IPS-18a (cell line): ENCODE measurements at regions not wholly inside any gene's neighbourhood (a gene's known extent, or its start where the extent isn't known, plus 50 kb on each side); places are given as distances from the start of the nearest gene placed in this dataset.

Experiments
- H3K27ac ChIP-seq: one replicate; pipeline ENCODE4 v1.5.1; 2013; ENCODE audit warnings: low read length
- H3K27me3 ChIP-seq: one replicate; pipeline ENCODE4 v1.6.1; 2013; ENCODE audit warnings: mild to moderate bottlenecking, low read length; ENCODE audit not compliant: control insufficient read depth, insufficient read depth
- H3K36me3 ChIP-seq: one replicate; pipeline ENCODE4 v1.6.1; 2013; ENCODE audit warnings: low read depth, low read length; ENCODE audit not compliant: control insufficient read depth
- H3K4me1 ChIP-seq: one replicate; pipeline ENCODE4 v1.6.1; 2013; ENCODE audit warnings: low read depth, low read length; ENCODE audit not compliant: control insufficient read depth
- H3K4me3 ChIP-seq: one replicate; pipeline ENCODE4 v1.5.1; 2013; ENCODE audit warnings: low read length
- H3K9ac ChIP-seq: one replicate; pipeline ENCODE4 v1.6.1; 2013; ENCODE audit warnings: mild to moderate bottlenecking, low read length, moderate library complexity
- H3K9me3 ChIP-seq: one replicate; pipeline ENCODE4 v1.6.1; 2013; ENCODE audit warnings: low read depth, low read length; ENCODE audit not compliant: control insufficient read depth

GRCh38 chr1:87717157-87717670 is 388.5 kb downstream of the LMO4 start:
- Histone ChIP-seq H3K27ac (no peak overlapping the region), H3K27me3 (no peaks in the 10 kb centered on the region), H3K36me3 (no peaks in the 10 kb centered on the region), H3K4me3 (no peak overlapping the region), H3K4me1 (no peaks in the 10 kb centered on the region), H3K9me3 (no peaks in the 10 kb centered on the region), H3K9ac (no peak overlapping the region)

DNA sequence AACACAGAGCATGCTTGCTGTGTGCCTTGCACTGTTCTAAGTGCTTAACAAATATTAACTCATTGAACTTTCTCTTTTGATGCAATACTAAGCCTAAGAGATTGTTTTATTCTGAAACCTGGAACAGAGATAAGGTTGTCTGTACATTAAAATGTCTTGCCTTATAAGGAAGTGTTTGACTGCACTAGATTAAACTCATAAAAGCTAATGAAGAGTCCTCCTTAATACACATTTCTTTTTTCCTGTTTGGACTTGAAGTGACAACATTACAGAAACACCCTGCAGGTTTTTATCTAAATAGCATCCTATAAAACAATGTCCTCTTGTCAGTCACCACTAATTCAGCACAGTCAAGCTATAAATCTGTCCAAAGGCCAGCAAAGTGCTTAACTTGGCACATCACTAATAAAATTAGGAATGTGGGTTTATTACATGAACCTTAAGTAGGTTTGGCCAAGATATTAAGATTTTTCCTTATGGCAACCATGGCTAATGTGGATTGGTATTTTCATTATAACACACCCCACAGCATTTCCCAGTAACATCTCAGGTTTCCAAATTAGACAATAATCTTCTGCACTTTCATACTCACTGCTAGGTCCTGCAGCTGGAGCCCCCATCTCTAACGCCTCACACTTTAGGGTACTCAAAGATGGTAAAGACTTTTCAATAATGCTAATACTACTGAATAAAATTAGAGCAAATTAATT is 389.7 kb downstream of the LMO4 start:
- H3K4me1 ChIP-seq: peaks cover 7% of the 10 kb centered on the region
- H3K36me3 ChIP-seq: no peaks in the 10 kb centered on the region
- no peak overlapping the region for H3K4me3 ChIP-seq
- H3K9ac ChIP-seq: no peak overlapping the region
- no peaks in the 10 kb centered on the region for H3K9me3 ChIP-seq
- H3K27me3 ChIP-seq: no peaks in the 10 kb centered on the region
- H3K27ac ChIP-seq: no peak overlapping the region

- Histone ChIP-seq H3K36me3 (no peaks in the 10 kb centered on the region), H3K4me3 (no peak overlapping the region), H3K9me3 (no peaks in the 10 kb centered on the region), H3K27me3 (no peaks in the 10 kb centered on the region), H3K27ac (no peak overlapping the region), H3K4me1 (peaks cover 13% of the 10 kb centered on the region), H3K9ac (no peak overlapping the region)
Measured at GRCh38 chr1:87719658-87720057, 391.0 kb downstream of the LMO4 start.

- no peak overlapping the region for H3K4me3 ChIP-seq
- H3K27me3 ChIP-seq: no peaks in the 10 kb centered on the region
- H3K9me3 ChIP-seq: no peaks in the 10 kb centered on the region
- no peaks in the 10 kb centered on the region for H3K36me3 ChIP-seq
- H3K27ac ChIP-seq: no peak overlapping the region
- peaks cover 13% of the 10 kb centered on the region for H3K4me1 ChIP-seq
- no peak overlapping the region for H3K9ac ChIP-seq
Measured at GRCh38 chr1:87720561-87720960, 391.9 kb downstream of the LMO4 start.

- Histone ChIP-seq H3K9ac (no peak overlapping the region), H3K4me3 (no peak overlapping the region), H3K9me3 (no peaks in the 10 kb centered on the region), H3K4me1 (peaks cover 13% of the 10 kb centered on the region), H3K27ac (no peak overlapping the region), H3K36me3 (no peaks in the 10 kb centered on the region), H3K27me3 (no peaks in the 10 kb centered on the region)
Measured at GRCh38 chr1:87723193-87723592, 394.5 kb downstream of the LMO4 start.

- H3K4me3 ChIP-seq: no peak overlapping the region
- no peaks in the 10 kb centered on the region for H3K27me3 ChIP-seq
- no peak overlapping the region for H3K27ac ChIP-seq
- no peaks in the 10 kb centered on the region for H3K36me3 ChIP-seq
- peaks cover 8% of the 10 kb centered on the region for H3K4me1 ChIP-seq
- H3K9me3 ChIP-seq: no peaks in the 10 kb centered on the region
- no peak overlapping the region for H3K9ac ChIP-seq
Measured at GRCh38 chr1:87728169-87728568, 399.5 kb downstream of the LMO4 start.

GRCh38 chr1:87730274-87731216 is 401.9 kb downstream of the LMO4 start:
- Histone ChIP-seq H3K4me3 (no peak overlapping the region), H3K9ac (no peak overlapping the region), H3K4me1 (no peaks in the 10 kb centered on the region), H3K36me3 (no peaks in the 10 kb centered on the region), H3K27ac (no peak overlapping the region), H3K27me3 (no peaks in the 10 kb centered on the region), H3K9me3 (no peaks in the 10 kb centered on the region)

DNA sequence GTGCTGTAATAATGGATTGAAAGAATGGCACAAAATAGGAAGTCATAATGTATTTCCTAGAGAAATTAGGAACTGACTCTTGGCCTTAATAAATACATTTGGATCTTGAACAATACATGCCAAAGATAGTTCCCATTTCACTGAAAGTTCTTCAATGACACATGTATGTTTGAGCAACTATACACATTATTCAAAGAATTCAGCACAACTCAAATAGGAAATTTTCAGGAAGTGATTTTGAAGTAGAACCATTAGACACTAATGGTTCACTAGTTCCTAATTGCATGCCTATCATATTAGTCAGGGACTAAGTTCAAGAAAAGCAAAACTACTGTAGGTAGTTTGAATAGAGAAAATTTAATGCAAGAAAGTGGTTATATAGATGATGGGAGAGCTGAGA is 404.7 kb downstream of the LMO4 start:
- Histone ChIP-seq H3K27ac (no peak overlapping the region), H3K4me1 (no peaks in the 10 kb centered on the region), H3K36me3 (no peaks in the 10 kb centered on the region), H3K27me3 (no peaks in the 10 kb centered on the region), H3K4me3 (no peak overlapping the region), H3K9me3 (no peaks in the 10 kb centered on the region), H3K9ac (no peak overlapping the region)

DNA sequence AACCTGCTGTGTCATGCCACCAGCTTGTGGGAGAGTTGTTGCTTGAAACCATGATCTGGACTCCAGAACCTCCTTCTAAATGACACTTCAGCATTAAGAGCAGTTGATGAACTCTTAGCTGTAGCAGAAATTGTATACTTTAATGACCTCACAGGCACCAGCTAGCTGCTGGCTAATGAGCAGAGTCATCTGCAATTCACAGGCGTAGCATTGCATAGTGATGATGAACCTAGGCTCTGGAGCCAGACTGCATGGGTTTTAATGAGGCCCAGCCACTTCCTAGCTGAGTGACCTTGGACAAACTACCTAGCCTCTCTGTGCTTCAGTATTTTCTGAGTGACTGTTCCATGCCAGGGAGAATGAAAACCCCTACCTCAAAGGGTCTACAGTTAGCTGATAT is 407.1 kb downstream of the LMO4 start:
- Histone ChIP-seq H3K9ac (no peak overlapping the region), H3K27ac (no peak overlapping the region), H3K27me3 (no peaks in the 10 kb centered on the region), H3K4me1 (no peaks in the 10 kb centered on the region), H3K9me3 (no peaks in the 10 kb centered on the region), H3K4me3 (no peak overlapping the region), H3K36me3 (no peaks in the 10 kb centered on the region)

DNA sequence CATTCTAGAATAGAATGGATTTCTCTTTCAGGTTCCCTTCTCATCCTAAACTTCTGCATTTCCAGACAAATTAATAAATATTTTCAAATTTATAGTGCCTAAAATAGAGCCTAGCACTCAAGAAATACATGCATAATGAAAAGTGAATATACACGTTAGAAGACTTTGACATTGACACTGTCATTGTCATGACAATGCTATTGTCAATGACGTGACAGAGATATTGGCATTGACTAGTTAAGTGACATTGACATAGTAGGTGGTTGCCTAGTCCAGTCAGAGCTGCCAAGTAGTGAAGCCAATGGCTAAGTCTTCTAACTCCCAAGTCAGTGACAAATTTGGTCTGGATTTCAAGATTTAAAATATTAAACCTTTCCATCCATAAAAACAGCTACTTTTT is 410.5 kb downstream of the LMO4 start:
- Histone ChIP-seq H3K36me3 (no peaks in the 10 kb centered on the region), H3K9ac (no peak overlapping the region), H3K27me3 (no peaks in the 10 kb centered on the region)

DNA sequence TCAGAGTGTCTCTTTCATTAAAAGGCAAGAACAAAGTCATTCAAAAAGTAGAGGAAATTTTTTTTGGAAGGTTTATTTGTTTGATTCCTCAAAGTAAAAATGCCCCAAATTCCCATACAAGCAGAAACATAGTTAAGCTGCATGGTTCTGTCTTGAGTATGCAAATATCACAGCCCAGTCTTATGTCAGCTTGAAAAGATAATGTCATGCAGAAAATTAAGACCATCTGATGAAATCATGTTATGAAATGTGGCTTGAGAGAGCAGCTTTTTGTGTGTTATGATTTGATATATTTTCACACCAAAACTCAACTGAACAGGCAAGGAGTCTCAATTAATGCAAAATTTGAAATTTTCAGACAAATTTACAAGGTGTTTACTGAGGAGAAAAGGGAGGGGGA is 411.0 kb downstream of the LMO4 start:
- no peaks in the 10 kb centered on the region for H3K9me3 ChIP-seq
- peaks cover 11% of the 10 kb centered on the region for H3K4me1 ChIP-seq
- H3K27me3 ChIP-seq: no peaks in the 10 kb centered on the region
- H3K36me3 ChIP-seq: no peaks in the 10 kb centered on the region
- H3K27ac ChIP-seq: no peak overlapping the region
- H3K9ac ChIP-seq: no peak overlapping the region
- no peak overlapping the region for H3K4me3 ChIP-seq

More for the DNA sequence above, 410.5 kb downstream of the LMO4 start:
- H3K4me3 ChIP-seq: no peak overlapping the region
- no peaks in the 10 kb centered on the region for H3K9me3 ChIP-seq
- no peak overlapping the region for H3K27ac ChIP-seq
- H3K4me1 ChIP-seq: peaks cover 11% of the 10 kb centered on the region
